Activated T-cell treated with anti-CD3 and anti-CD28 coated beads, Interleukin-2, amount 50 U/mL, for 4 hours (primary cell): ENCODE measurements at regions not wholly inside any gene's neighbourhood (a gene's known extent, or its start where the extent isn't known, plus 50 kb on each side); places are given as distances from the start of the nearest gene placed in this dataset.

Experiments
- ATAC-seq, 2 donors: fragments of 200-7000 bp; cut with Tn5 transposase; one replicate each; pipeline ENCODE4 v1.10.0; 2021
- DNase-seq: peaks from one replicate; pipeline ENCODE4 v3.0.0-alpha.2; 2020
- H3K27me3 Mint-ChIP-seq: one replicate; pipeline ENCODE4 v1.8.0; 2021; ENCODE audit warnings: low read depth, mixed read lengths
- H3K36me3 Mint-ChIP-seq: one replicate; pipeline ENCODE4 v1.8.0; 2022; ENCODE audit warnings: mixed read lengths; ENCODE audit not compliant: insufficient read depth
- H3K4me1 Mint-ChIP-seq: one replicate; pipeline ENCODE4 v1.8.0; 2021; ENCODE audit warnings: low read depth, mixed read lengths
- H3K4me3 Mint-ChIP-seq: one replicate; pipeline ENCODE4 v1.8.0; 2021; ENCODE audit warnings: mild to moderate bottlenecking, moderate library complexity, mixed read lengths
- H3K9me3 Mint-ChIP-seq: one replicate; pipeline ENCODE4 v1.8.0; 2021; ENCODE audit warnings: mixed read lengths

DNA sequence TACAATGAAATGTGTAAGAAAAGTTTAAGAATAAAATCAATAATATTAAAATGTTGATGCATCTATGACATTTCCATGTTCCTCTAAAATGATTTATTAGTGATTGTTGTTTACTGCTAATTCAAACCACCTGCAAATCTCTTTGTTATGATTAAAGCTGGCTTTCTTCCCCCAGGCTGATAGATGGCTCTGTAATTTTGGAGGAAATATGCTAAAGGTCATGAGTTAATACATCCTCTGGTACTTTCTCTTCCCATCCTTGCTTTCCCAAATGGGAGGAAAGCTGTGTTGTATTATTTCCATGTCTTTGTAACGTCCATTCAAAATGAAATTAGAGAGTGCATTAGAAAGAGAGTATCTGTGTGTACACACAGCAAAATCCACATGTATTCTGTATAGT, 139.5 kb upstream of the TMCO5A start:
- Mint-ChIP-seq H3K9me3 (peaks cover 6% of the 10 kb centered on the region), H3K4me1 (no peaks in the 10 kb centered on the region), H3K4me3 (no peak overlapping the region), H3K27me3 (no peaks in the 10 kb centered on the region), H3K36me3 (no peaks in the 10 kb centered on the region)
- no peak for ATAC-seq
- DNase-seq: no peak

DNA sequence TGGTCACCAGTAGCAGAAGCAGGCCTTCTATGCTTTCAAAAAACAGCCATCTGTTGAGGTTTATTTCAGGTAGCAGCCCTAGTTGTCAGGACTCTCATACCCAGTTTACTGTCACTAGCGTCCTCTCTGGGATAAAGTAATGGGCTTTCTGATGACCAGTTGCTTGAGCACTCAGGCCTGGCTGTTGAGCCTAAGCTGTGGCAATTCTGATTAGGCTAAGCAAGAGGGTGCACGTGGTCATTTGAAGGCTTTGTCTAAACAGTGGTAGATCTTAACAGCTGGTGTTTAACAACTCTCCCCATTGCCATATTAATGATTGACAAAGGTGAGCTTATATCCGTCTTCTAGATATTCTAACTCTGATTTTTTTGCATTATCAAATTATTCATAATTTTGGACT, 132.9 kb upstream of the TMCO5A start:
- H3K36me3 Mint-ChIP-seq: no peaks in the 10 kb centered on the region
- H3K4me3 Mint-ChIP-seq: no peak overlapping the region
- ATAC-seq (no peak), DNase-seq (no peak)
- peaks cover 6% of the 10 kb centered on the region for H3K9me3 Mint-ChIP-seq
- H3K4me1 Mint-ChIP-seq: no peaks in the 10 kb centered on the region
- H3K27me3 Mint-ChIP-seq: peaks cover 3% of the 10 kb centered on the region

DNA sequence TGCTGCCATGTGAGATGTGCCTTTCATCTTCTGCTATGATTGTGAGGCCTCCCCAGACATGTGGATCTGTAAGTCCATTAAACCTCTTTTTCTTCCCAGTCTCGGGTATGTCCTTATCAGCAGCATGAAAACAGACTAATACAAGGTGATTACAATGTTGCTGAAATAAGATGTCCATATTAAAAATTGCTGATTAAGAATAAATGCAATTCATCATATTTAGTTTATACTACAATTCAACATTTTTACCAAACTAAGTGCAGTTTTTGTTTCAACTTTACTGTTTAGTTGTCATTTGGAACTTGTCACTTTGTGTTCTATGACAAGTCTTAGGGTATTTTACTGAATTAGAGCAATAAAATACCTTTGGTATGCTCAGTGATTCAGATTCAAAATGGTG, 127.6 kb upstream of the TMCO5A start:
- DNase-seq (no peak), ATAC-seq (no peak)
- Mint-ChIP-seq H3K27me3 (peaks cover 3% of the 10 kb centered on the region), H3K36me3 (no peaks in the 10 kb centered on the region), H3K4me3 (no peak overlapping the region), H3K9me3 (no peaks in the 10 kb centered on the region), H3K4me1 (no peaks in the 10 kb centered on the region)

DNA sequence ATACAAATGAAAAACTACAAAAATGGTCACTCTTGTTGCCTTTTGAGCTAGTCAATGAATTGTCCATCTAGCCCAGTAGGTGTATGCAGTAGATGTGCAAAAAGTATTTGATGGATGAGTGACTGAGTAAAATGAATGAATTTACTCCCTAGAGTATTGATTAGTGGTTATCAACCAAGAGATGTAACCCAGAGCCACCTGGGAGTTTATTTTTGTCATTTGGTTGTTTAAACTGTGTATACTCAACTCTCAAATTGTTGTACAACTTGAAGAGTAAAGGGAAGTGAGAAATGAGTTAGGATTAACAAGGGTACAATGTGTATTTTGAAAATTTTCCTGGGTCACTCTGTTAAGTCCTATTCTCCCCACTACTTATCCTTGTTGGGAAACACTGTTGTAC, 124.1 kb upstream of the TMCO5A start:
- Mint-ChIP-seq H3K4me3 (no peak overlapping the region), H3K36me3 (no peaks in the 10 kb centered on the region), H3K9me3 (no peaks in the 10 kb centered on the region), H3K4me1 (no peaks in the 10 kb centered on the region), H3K27me3 (no peaks in the 10 kb centered on the region)
- ATAC-seq (no peak), DNase-seq (no peak)

DNA sequence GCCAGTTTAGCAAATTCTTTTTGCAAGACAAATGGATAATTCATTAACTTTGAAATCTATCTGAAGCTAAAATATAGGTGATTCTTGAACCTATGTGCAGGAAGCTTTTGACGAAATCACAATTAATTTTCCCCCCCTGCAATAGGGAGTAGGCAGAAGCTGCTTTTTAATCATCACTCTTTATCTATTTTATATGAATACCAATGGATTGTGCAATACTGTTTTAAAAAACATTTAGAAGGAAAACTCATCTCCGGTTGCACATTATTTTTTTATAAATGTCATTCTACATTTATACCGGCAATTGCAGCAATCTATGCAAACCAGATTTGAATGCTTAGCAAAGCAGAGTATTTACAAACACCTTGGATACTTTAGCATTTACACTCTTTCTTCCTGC, 121.1 kb upstream of the TMCO5A start:
- no peak for DNase-seq
- Mint-ChIP-seq H3K36me3 (no peaks in the 10 kb centered on the region), H3K9me3 (no peaks in the 10 kb centered on the region), H3K27me3 (no peaks in the 10 kb centered on the region), H3K4me3 (no peak overlapping the region), H3K4me1 (no peaks in the 10 kb centered on the region)
- no peak for ATAC-seq

DNA sequence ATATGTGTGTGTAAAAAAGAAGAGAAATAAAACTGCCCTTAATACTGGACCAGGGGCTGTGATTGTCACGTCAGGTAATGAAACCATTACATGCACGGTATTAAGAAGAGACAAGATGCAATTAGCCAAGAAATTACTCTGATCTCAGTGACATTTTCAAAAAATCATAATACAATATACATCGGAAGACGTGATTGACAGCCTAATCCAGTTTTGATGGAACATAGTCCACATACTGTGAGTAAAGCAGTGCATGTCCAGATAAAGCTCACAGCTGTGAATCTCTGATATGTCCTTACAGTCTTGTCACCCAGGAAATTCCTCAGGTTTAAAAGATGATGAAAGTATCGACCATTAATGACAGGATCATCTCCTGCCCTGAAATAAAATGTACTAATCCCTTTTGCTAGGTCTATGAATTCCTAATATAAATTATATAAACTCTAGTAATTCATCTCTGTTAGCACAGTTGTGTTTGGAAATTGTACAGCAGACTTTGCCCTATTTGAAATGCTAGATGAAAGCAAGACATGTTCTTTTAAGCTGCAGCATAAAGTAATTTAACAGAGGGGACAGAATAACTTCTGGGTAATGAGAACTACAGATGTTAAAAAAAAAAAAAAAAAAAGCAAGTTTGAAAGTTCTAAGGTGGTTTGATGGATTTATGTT, 119.5 kb upstream of the TMCO5A start:
- Mint-ChIP-seq H3K9me3 (no peaks in the 10 kb centered on the region), H3K4me1 (no peaks in the 10 kb centered on the region), H3K36me3 (no peaks in the 10 kb centered on the region), H3K4me3 (no peak overlapping the region), H3K27me3 (no peaks in the 10 kb centered on the region)
- ATAC-seq (no peak), DNase-seq (no peak)

DNA sequence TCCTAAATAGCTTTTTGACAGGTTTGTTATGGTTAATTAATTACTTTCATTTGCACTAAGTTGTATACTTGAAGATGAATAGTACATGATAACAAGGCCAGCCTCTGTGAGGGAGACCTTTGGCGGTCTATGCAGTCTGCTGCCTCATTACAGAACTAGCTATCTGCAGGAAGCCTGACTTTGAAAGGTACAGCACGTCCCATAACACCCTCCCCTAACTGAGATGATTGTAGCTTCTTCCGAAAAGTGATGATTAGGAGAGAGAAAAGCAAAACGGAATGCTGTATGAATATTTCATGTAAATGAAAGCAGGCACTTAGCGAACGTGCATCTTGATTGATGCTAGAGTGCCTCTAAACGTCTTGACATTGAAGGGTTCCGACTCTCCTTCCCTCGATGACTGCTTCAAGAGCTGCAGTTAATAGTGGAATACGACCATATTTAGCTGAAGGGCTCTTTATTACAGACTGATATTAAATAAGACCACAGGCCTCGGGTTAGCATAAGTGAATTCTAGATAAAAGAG, 116.2 kb upstream of the TMCO5A start:
- H3K9me3 Mint-ChIP-seq: no peaks in the 10 kb centered on the region
- no peak for ATAC-seq
- H3K4me1 Mint-ChIP-seq: no peaks in the 10 kb centered on the region

DNA sequence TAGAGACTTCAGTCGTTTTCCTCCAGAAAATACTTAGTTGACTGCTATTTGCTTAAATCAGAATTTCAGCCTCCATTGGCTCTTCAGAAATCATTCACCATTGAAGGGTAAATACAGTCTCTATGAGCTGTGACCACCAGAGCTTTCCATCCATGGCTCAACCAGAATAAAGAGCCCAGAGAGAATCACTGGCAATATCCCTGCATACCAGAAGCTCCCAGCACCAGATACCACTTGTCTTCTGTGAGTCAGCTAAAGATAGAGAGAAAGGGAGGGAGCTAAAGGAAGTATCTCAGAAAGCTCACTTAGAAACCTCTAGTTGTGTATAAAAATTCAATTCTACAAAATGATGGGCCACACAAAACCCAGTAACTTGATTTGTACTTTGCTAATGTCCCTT, 115.2 kb upstream of the TMCO5A start:
- no peaks in the 10 kb centered on the region for H3K9me3 Mint-ChIP-seq
- H3K4me3 Mint-ChIP-seq: no peak overlapping the region
- H3K36me3 Mint-ChIP-seq: no peaks in the 10 kb centered on the region
- ATAC-seq: no peak
- no peaks in the 10 kb centered on the region for H3K27me3 Mint-ChIP-seq
- no peak for DNase-seq
- H3K4me1 Mint-ChIP-seq: no peaks in the 10 kb centered on the region

More for the DNA sequence above, 116.2 kb upstream of the TMCO5A start:
- Mint-ChIP-seq H3K36me3 (no peaks in the 10 kb centered on the region), H3K27me3 (no peaks in the 10 kb centered on the region), H3K4me3 (no peak overlapping the region)
- no peak for DNase-seq

DNA sequence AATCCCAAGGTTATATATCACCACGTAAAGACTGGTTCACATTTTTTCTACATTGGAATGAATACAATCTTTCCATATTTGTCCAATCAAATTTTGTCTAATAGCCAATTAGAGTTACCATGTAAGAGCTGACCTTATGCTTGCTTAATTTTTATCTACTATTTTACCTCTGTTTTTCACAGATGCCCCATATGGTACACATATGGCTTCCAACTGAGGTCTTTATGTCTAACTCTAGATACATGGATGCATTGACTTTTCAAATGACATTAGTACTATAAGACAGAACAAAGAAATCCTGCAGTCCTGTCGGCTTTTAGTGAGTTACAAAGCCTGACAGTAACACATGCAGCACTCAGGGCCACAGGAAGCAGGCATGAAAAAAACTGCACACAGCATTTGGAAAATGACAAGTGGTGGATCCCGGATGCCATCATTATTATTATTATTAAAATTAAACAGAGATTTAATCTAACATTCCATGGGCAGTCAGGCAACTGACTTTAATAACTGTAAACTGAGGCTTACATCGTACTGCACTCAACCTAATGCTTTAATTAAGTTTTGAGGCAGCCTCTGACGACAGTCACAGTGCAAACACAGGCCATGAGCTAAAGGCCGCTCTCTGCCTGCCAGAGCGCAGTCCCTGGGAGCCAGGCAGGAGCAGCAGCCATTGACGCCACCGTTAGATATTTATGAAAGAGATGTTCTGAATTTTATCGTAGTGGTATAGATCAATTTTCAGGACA, 113.9 kb upstream of the TMCO5A start:
- Mint-ChIP-seq H3K9me3 (no peaks in the 10 kb centered on the region), H3K4me3 (no peak overlapping the region), H3K4me1 (no peaks in the 10 kb centered on the region), H3K27me3 (no peaks in the 10 kb centered on the region), H3K36me3 (no peaks in the 10 kb centered on the region)
- ATAC-seq (no peak), DNase-seq (no peak)

DNA sequence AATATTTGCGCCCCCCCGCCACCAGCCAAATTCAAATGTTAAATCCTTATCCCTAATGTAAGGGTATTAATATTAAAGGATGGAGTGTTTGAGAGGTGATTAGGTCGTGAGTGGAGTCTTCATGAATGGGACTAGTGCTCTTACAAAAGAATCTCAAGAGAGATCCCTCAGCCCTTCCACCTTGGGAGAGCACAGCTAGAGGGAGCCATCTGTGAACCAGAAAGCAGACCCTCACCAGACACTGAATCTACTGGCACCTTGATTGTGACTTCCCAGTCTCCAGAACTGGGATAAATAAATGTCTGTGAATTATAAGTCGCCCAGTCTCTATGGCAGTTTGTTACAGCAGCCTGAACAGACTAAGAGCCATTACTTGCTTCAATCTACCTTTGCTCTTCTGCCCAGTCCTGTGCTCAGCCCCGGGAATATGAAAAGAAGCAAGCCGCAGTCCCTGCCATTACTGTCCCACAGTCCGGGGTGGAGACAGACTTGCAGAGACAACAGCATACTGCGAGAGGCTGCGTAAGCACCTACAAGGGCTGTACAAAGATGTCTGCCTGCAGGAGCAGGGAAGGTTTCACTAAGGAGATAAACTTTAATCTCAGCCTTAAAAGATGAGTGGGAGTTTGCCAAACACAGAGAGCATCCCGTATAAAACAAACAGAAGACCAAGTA, 110.7 kb upstream of the TMCO5A start:
- ATAC-seq: no peak
- no peak overlapping the region for H3K4me3 Mint-ChIP-seq
- H3K36me3 Mint-ChIP-seq: no peaks in the 10 kb centered on the region
- H3K9me3 Mint-ChIP-seq: no peaks in the 10 kb centered on the region
- no peak for DNase-seq
- H3K27me3 Mint-ChIP-seq: no peaks in the 10 kb centered on the region
- no peaks in the 10 kb centered on the region for H3K4me1 Mint-ChIP-seq

DNA sequence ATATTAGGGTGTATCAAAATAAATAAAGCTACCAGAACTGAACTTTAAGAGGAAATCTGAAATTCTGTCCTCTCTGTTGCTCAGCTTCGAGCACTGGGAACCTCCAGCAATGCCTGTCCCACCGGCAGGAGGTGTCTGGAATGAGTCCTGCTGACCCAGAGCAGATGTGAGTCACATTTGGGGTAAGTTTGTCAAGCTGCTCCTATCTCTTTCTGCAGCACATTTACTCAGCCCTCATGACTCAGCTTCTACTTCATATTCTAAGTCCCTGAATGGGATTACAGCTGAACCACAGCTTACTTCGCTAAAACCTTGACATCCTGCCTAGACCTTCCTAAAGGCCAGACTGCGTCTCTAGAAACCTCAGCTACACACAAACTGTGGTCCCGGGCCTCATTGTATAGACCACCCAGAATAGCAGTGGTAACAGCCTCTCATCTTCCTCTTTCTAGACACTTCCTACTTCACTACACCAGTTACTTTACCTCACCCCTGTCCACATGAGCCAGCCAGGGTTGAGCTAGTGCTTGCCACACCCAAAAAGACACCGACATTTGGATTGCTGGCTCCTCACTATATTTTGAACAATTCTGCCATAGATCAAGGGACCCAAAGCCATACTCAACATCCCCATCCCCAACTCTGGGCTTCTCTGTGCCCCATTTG, 109.6 kb upstream of the TMCO5A start:
- DNase-seq: no peak
- Mint-ChIP-seq H3K27me3 (no peaks in the 10 kb centered on the region), H3K4me1 (no peaks in the 10 kb centered on the region), H3K36me3 (no peaks in the 10 kb centered on the region), H3K4me3 (no peak overlapping the region), H3K9me3 (no peaks in the 10 kb centered on the region)
- ATAC-seq: no peak

DNA sequence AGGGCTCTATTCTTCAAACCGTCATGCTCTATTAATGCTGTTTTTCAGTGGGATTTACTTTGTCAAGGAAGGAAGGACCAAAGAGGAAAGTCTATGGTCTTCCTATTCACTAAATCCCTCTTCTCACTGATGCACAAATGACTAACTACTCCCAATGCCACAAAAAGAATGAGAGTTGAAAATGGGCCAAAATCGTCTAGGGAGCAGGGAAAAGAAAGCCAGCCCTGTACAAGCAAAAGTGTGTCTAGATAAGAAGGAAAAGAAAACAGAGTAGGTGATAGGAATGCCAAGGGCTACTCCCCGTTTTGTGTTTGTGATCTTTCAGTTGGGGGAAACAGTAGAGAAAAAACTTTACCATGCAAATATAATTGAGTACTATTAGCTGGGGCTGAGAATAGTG, 97.2 kb upstream of the TMCO5A start:
- DNase-seq (no peak), ATAC-seq (no peak)
- Mint-ChIP-seq H3K36me3 (no peaks in the 10 kb centered on the region), H3K4me3 (no peak overlapping the region), H3K9me3 (peaks cover 12% of the 10 kb centered on the region), H3K27me3 (peaks cover 3% of the 10 kb centered on the region), H3K4me1 (no peaks in the 10 kb centered on the region)

DNA sequence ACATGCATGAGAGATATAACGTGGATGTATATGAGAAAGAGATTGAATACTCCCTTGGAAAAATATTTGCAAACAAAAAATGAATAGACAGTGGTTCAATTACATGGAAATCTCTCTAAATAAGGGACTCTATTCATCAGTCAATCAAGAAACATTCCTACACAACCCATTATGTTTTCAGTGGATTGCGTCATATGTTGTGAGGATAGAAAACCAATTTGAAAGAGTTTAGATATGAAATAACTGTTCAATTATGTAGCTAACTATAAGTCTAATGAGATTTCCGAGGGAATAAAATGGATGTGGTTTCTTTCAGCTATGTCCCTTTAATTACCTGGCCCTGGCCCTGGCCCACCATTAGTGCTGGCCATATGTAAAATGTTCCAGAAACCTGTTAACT, 86.7 kb upstream of the TMCO5A start:
- Mint-ChIP-seq H3K9me3 (no peaks in the 10 kb centered on the region), H3K4me1 (no peaks in the 10 kb centered on the region), H3K4me3 (no peak overlapping the region), H3K36me3 (no peaks in the 10 kb centered on the region), H3K27me3 (no peaks in the 10 kb centered on the region)
- no peak for ATAC-seq
- DNase-seq: no peak

DNA sequence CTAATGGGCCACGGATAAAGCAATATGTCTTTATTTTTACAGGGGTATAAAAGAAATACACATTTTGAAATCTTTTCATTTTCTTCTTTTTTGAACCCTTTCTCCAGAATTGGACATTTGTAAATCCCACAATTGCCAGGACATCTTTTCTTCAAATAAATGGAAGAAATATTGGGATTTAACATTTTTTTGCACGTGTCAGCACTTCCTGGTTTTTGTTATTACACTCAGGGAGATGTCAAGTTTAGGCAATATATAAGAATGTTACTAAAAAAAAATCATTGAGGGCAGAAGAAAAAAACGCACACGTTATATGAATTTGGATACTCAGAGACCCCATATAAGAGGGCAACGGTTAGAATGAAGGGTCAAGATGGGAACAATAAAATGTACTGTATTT, 78.3 kb upstream of the TMCO5A start:
- no peak for DNase-seq
- Mint-ChIP-seq H3K4me3 (no peak overlapping the region), H3K9me3 (no peaks in the 10 kb centered on the region), H3K4me1 (no peaks in the 10 kb centered on the region), H3K27me3 (no peaks in the 10 kb centered on the region), H3K36me3 (no peaks in the 10 kb centered on the region)
- no peak for ATAC-seq
